Muscle of leg (tissue), 3 donors: ENCODE measurements at regions not wholly inside any gene's neighbourhood (a gene's known extent, or its start where the extent isn't known, plus 50 kb on each side); places are given as distances from the start of the nearest gene placed in this dataset.
"Not testable (repeated sequence)": the region's sequence is repeated elsewhere in the genome, so short reads cannot be mapped to it uniquely, and the experiment has no call there.

Experiments used
- DNase-seq: peaks from one replicate; pipeline ENCODE4 v3.0.0; 2013
- H3K27ac ChIP-seq: one replicate; pipeline ENCODE4 v1.5.1; 2013; ENCODE audit warnings: mild to moderate bottlenecking, low read length, control low read depth
- H3K27me3 ChIP-seq: one replicate; pipeline ENCODE4 v1.6.1; 2013; ENCODE audit warnings: low read length; ENCODE audit not compliant: control insufficient read depth, insufficient read depth
- H3K36me3 ChIP-seq: one replicate; pipeline ENCODE4 v1.6.1; 2013; ENCODE audit warnings: low read length; ENCODE audit not compliant: control insufficient read depth, insufficient read depth
- H3K4me1 ChIP-seq: one replicate; pipeline ENCODE4 v1.6.1; 2013; ENCODE audit warnings: low read length; ENCODE audit not compliant: control insufficient read depth, insufficient read depth
- H3K4me3 ChIP-seq: one replicate; pipeline ENCODE4 v1.5.1; 2013; ENCODE audit warnings: low read length, control low read depth
- H3K9me3 ChIP-seq: replicated peaks from 2 replicates; pipeline ENCODE4 v1.6.1; 2013; ENCODE audit warnings: low read depth, low read length; ENCODE audit not compliant: control insufficient read depth
- WGBS: methylation state at CpG from one replicate; pipeline ENCODE4 v1.1.5; 2013; ENCODE audit warnings: missing lambda C conversion rate; ENCODE audit not compliant: insufficient coverage; 5-methylcytosine and 5-hydroxymethylcytosine counted together

- H3K36me3 ChIP-seq = no peaks in the 10 kb centered on the region
- H3K4me1 ChIP-seq = no peaks in the 10 kb centered on the region
- WGBS = no CpG with 5 or more reads among the region's 2 CpGs
- H3K27me3 ChIP-seq = no peaks in the 10 kb centered on the region
- H3K4me3 ChIP-seq = no peak overlapping the region
- DNase-seq = no peak
- no peak overlapping the region for H3K27ac ChIP-seq
- peaks cover 28% of the 10 kb centered on the region for H3K9me3 ChIP-seq
These were observed 123.6 kb downstream of the ZNF248 start for GRCh38 chr10:37733822-37734221.

- Histone ChIP-seq H3K4me3 (no peak overlapping the region), H3K27me3 (no peaks in the 10 kb centered on the region), H3K36me3 (no peaks in the 10 kb centered on the region), H3K4me1 (no peaks in the 10 kb centered on the region), H3K27ac (no peak overlapping the region), H3K9me3 (peaks cover 27% of the 10 kb centered on the region)
- no peak for DNase-seq
These were observed 124.7 kb downstream of the ZNF248 start for GRCh38 chr10:37732685-37733084.

DNA sequence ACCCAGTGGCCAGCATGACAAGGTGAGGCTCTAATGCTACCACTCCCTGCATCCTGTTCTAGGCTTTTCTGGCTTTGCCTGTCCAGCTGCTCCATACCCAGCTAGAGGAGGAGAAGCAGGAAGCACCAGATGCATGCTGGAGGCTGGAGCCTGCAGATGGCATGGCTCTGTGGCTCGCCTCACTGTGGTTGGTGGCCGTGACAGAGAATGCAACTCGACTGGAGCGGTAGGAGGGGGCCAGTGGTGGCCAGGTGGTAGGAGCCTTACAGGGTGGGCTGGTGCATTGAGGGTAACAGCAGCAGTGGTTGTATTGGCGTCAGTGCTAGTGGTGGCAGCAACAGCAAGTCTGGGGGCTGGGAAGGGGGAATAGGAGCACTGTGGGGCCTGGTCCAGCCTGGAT is 128.6 kb downstream of the ZNF248 start:
- no peak overlapping the region for H3K4me3 ChIP-seq
- WGBS = 72% methylated on average over 5 of the region's 5 CpGs

GRCh38 chr10:37727491-37728352 is 129.7 kb downstream of the ZNF248 start:
- Histone ChIP-seq H3K36me3 (no peaks in the 10 kb centered on the region), H3K4me1 (no peaks in the 10 kb centered on the region), H3K27me3 (no peaks in the 10 kb centered on the region), H3K4me3 (no peak overlapping the region), H3K27ac (no peak overlapping the region), H3K9me3 (peaks cover 22% of the 10 kb centered on the region)
- DNase-seq = no peak
- WGBS = 77% methylated on average over 8 of the region's 12 CpGs

More for the DNA sequence above, 128.6 kb downstream of the ZNF248 start:
- DNase-seq = no peak
- H3K9me3 ChIP-seq = peaks cover 22% of the 10 kb centered on the region
- no peak overlapping the region for H3K27ac ChIP-seq
- no peaks in the 10 kb centered on the region for H3K27me3 ChIP-seq
- H3K4me1 ChIP-seq = no peaks in the 10 kb centered on the region
- no peaks in the 10 kb centered on the region for H3K36me3 ChIP-seq

- Histone ChIP-seq H3K4me1 (no peaks in the 10 kb centered on the region), H3K27ac (no peak overlapping the region), H3K9me3 (peaks cover 28% of the 10 kb centered on the region), H3K36me3 (no peaks in the 10 kb centered on the region), H3K27me3 (no peaks in the 10 kb centered on the region), H3K4me3 (no peak overlapping the region)
- DNase-seq = no peak
- 79% methylated on average over 3 of the region's 3 CpGs for WGBS
These were observed 136.3 kb downstream of the ZNF248 start for GRCh38 chr10:37721100-37721499.

- not testable (repeated sequence) for H3K4me1 ChIP-seq, H3K27ac ChIP-seq, DNase-seq, H3K36me3 ChIP-seq, H3K4me3 ChIP-seq, H3K27me3 ChIP-seq
- H3K9me3 ChIP-seq = peaks cover 32% of the 10 kb centered on the region
- 79% methylated on average over 5 of the region's 6 CpGs for WGBS
These were observed 139.3 kb downstream of the ZNF248 start for GRCh38 chr10:37718060-37718459.

GRCh38 chr10:37713642-37714041 is 143.8 kb downstream of the ZNF248 start:
- DNase-seq = no peak
- H3K4me1 ChIP-seq = no peaks in the 10 kb centered on the region
- WGBS = no CpG with 5 or more reads among the region's 3 CpGs
- H3K27ac ChIP-seq = no peak overlapping the region
- H3K27me3 ChIP-seq = no peaks in the 10 kb centered on the region
- H3K9me3 ChIP-seq = peaks cover 37% of the 10 kb centered on the region
- no peak overlapping the region for H3K4me3 ChIP-seq
- H3K36me3 ChIP-seq = no peaks in the 10 kb centered on the region

- H3K36me3 ChIP-seq = no peaks in the 10 kb centered on the region
- DNase-seq = no peak
- peaks cover 42% of the 10 kb centered on the region for H3K9me3 ChIP-seq
- H3K27ac ChIP-seq = no peak overlapping the region
- no peaks in the 10 kb centered on the region for H3K4me1 ChIP-seq
- H3K27me3 ChIP-seq = no peaks in the 10 kb centered on the region
- H3K4me3 ChIP-seq = no peak overlapping the region
- WGBS = 80% methylated on average over 1 of the region's 3 CpGs
These were observed 144.3 kb downstream of the ZNF248 start for GRCh38 chr10:37713132-37713501.

DNA sequence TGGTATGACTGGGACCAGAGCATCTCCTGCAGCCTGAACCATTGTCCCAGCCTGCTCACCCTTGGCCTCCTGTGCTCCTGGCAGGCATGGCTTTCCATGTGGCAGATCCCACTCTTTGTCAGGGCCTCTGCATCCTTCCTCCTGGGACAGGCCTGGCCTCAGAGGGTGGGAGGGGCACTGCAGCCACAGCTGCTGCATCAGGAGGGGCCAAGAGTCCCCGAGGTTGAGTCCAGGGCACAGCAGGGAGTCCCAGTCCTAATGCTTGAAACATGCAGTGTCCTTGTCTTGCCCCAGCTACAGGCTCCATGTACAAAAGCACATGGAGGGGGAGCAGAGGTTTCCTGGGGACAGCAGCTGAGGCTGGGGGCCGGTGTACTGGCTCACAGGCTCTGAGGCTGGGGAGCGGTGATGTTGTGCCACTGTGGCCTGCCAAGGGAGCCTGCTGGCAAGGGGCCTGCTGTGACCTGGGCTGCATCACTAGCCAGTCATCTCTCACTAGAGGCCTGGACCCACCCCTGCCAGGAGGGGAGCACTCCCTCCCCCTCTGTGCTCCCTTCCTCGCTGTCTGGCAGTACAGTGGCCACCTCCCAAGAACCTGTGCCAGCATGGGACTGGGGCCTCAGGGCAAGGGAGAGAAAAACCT is 144.8 kb downstream of the ZNF248 start:
- H3K36me3 ChIP-seq = no peaks in the 10 kb centered on the region
- H3K4me3 ChIP-seq = no peak overlapping the region
- no peak overlapping the region for H3K27ac ChIP-seq
- peaks cover 43% of the 10 kb centered on the region for H3K9me3 ChIP-seq
- DNase-seq = no peak
- H3K4me1 ChIP-seq = no peaks in the 10 kb centered on the region
- 77% methylated on average over 4 of the region's 4 CpGs for WGBS
- H3K27me3 ChIP-seq = no peaks in the 10 kb centered on the region

DNA sequence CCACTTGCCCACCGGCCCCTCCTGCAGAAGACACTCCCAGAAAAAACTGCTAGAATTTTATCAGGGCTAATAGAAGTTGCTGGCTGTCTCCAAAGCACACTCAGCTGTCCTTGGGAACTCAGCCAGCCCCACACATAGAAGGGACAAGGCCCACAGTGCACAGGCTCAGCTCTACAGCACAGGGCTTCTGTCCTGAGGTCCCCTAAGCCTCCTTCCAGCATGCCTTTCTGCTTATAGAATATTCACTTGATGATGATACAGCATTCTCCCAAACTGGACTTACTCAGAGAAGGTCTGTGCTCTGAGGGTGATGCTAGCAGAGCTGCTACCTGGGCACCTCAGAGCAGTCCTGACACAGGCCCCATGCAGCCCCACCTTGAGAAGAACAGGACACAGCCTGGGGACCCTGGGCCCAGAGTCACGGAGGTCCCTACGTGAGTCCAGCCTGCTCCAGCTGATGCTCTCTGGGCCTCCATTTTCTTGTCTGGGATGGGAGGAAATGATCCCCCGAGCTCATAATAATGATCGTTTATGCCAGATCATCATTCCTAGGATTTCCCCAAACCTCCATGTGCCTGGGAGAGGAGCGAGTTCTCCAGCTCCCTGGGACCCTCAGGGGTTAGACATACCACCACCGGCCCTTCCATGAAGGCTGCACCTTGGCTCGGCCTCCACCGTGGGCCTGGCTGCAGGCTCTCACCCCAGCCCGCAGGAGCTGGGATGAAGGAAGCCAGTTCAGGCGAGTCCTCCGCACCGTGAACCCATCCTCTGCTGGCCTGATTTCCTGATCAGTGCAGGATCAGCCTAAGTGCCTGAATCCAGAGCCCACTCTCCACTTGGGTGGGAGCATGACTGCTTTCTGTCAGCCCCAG is 145.6 kb downstream of the ZNF248 start:
- no peak for DNase-seq
- no peaks in the 10 kb centered on the region for H3K27me3 ChIP-seq
- no peaks in the 10 kb centered on the region for H3K36me3 ChIP-seq
- WGBS = 75% methylated on average over 12 of the region's 13 CpGs
- no peaks in the 10 kb centered on the region for H3K4me1 ChIP-seq
- H3K4me3 ChIP-seq = no peak overlapping the region
- peaks cover 43% of the 10 kb centered on the region for H3K9me3 ChIP-seq
- no peak overlapping the region for H3K27ac ChIP-seq
